Chondrocyte (in vitro differentiated cells): ENCODE measurements at regions not wholly inside any gene's neighbourhood (a gene's known extent, or its start where the extent isn't known, plus 50 kb on each side); places are given as distances from the start of the nearest gene placed in this dataset.

Experiments used
- DNase-seq: peaks from one replicate; pipeline ENCODE4 v3.0.0; 2021; ENCODE audit warnings: mixed read lengths, low spot score
- H3K27ac Mint-ChIP-seq: one replicate; pipeline ENCODE4 v1.8.0; 2021; ENCODE audit warnings: mild to moderate bottlenecking, moderate library complexity, mixed read lengths; ENCODE audit not compliant: unreplicated experiment
- H3K27me3 Mint-ChIP-seq: 2 replicates; pipeline ENCODE4 v1.8.0; 2021; ENCODE audit warnings: low read depth, mixed read lengths
- H3K36me3 Mint-ChIP-seq: 2 replicates; pipeline ENCODE4 v1.8.0; 2021; ENCODE audit warnings: low read depth, mixed read lengths
- H3K4me1 Mint-ChIP-seq: 2 replicates; pipeline ENCODE4 v1.8.0; 2021; ENCODE audit warnings: low read depth, mild to moderate bottlenecking, mixed read lengths
- H3K4me3 Mint-ChIP-seq: one replicate; pipeline ENCODE4 v1.8.0; 2021; ENCODE audit warnings: mild to moderate bottlenecking, moderate library complexity, mixed read lengths; ENCODE audit not compliant: unreplicated experiment
- H3K9me3 Mint-ChIP-seq: 2 replicates; pipeline ENCODE4 v1.8.0; 2021; ENCODE audit warnings: low read depth, mixed read lengths
- TF ChIP-seq, protein P1 (sequence below): fragments of 200-600 bp; sonication (generic); IDR thresholded peaks from 2 replicates; pipeline ENCODE4 v1.5.0; 2021; ENCODE audit warnings: antibody characterized with exemption, mild to moderate bottlenecking, moderate library complexity

- Mint-ChIP-seq H3K4me3 (no peak overlapping the region), H3K9me3 (peaks cover 10% of the 10 kb centered on the region)
- TF ChIP-seq, protein P1, sequence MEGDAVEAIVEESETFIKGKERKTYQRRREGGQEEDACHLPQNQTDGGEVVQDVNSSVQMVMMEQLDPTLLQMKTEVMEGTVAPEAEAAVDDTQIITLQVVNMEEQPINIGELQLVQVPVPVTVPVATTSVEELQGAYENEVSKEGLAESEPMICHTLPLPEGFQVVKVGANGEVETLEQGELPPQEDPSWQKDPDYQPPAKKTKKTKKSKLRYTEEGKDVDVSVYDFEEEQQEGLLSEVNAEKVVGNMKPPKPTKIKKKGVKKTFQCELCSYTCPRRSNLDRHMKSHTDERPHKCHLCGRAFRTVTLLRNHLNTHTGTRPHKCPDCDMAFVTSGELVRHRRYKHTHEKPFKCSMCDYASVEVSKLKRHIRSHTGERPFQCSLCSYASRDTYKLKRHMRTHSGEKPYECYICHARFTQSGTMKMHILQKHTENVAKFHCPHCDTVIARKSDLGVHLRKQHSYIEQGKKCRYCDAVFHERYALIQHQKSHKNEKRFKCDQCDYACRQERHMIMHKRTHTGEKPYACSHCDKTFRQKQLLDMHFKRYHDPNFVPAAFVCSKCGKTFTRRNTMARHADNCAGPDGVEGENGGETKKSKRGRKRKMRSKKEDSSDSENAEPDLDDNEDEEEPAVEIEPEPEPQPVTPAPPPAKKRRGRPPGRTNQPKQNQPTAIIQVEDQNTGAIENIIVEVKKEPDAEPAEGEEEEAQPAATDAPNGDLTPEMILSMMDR, result no peak
Measured at GRCh38 chr14:29108908-29109307, 342.3 kb downstream of the FOXG1 start.

DNA sequence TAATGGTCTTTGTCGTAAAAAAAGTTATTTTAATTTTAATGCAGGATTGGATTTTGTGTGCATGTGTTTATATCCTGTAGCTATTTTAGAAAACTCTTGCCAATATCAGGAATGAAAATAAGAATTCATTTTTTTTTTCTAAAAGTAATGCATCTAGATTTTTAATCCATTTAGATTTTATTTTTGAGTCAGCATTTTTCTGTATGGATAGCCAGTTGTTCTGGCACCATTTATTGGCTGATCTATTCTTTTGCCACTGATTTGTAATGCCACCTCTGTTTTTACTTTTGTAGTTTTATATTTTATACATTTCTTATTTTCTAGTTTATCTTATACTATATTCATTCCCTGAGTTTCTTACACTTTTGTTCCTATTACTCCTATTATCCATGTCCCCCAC is 343.0 kb downstream of the FOXG1 start:
- no peak overlapping the region for H3K27ac Mint-ChIP-seq

More at GRCh38 chr14:29108908-29109307, 342.3 kb downstream of the FOXG1 start:
- H3K36me3 Mint-ChIP-seq, result no peaks in the 10 kb centered on the region
- no peak overlapping the region for H3K27ac Mint-ChIP-seq
- DNase-seq, result no peak
- no peaks in the 10 kb centered on the region for H3K4me1 Mint-ChIP-seq
- H3K27me3 Mint-ChIP-seq, result no peaks in the 10 kb centered on the region

DNA sequence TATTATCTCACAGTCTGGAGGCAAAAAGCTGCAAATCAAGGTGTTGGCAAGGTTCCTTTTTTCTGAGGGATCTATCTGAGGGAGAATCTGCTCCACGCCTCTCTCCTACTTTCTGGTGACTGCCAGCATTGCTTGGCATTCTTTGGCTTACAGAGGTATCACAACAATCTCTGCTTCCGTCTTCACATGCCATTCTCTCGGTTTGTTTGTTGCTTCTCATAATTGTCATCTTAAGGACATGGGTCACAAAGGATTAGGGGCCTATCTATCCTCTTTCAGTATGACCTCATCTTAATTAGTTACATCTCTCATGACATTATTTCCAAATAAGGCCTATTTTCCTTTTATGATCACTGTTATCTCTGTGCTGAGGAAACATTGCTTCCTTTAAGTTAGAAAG is 345.0 kb downstream of the FOXG1 start:
- H3K36me3 Mint-ChIP-seq, result no peaks in the 10 kb centered on the region
- no peak for DNase-seq
- no peak overlapping the region for H3K4me3 Mint-ChIP-seq
- peaks cover 8% of the 10 kb centered on the region for H3K9me3 Mint-ChIP-seq
- no peak overlapping the region for H3K27ac Mint-ChIP-seq
- H3K27me3 Mint-ChIP-seq, result no peaks in the 10 kb centered on the region
- TF ChIP-seq, protein P1, result no peak
- H3K4me1 Mint-ChIP-seq, result no peaks in the 10 kb centered on the region

More for the DNA sequence above, 343.0 kb downstream of the FOXG1 start:
- Mint-ChIP-seq H3K9me3 (peaks cover 10% of the 10 kb centered on the region), H3K4me3 (no peak overlapping the region), H3K36me3 (no peaks in the 10 kb centered on the region), H3K4me1 (no peaks in the 10 kb centered on the region), H3K27me3 (no peaks in the 10 kb centered on the region)
- TF ChIP-seq, protein P1, result no peak
- DNase-seq, result no peak

GRCh38 chr14:29123017-29123416 is 356.4 kb downstream of the FOXG1 start:
- DNase-seq, result no peak
- H3K9me3 Mint-ChIP-seq, result peaks cover 12% of the 10 kb centered on the region
- H3K4me3 Mint-ChIP-seq, result no peak overlapping the region
- H3K27ac Mint-ChIP-seq, result no peak overlapping the region
- H3K27me3 Mint-ChIP-seq, result no peaks in the 10 kb centered on the region
- TF ChIP-seq, protein P1, result no peak
- no peaks in the 10 kb centered on the region for H3K36me3 Mint-ChIP-seq
- H3K4me1 Mint-ChIP-seq, result no peaks in the 10 kb centered on the region

- no peak for DNase-seq
- Mint-ChIP-seq H3K4me3 (no peak overlapping the region), H3K27ac (no peak overlapping the region), H3K36me3 (no peaks in the 10 kb centered on the region), H3K4me1 (no peaks in the 10 kb centered on the region), H3K9me3 (peaks cover 13% of the 10 kb centered on the region), H3K27me3 (no peaks in the 10 kb centered on the region)
- TF ChIP-seq, protein P1, result no peak
Measured at GRCh38 chr14:29126361-29126760, 359.8 kb downstream of the FOXG1 start.
